ENCODE measurements at regions not wholly inside any gene's neighbourhood (a gene's known extent, or its start where the extent isn't known, plus 50 kb on each side); places are given as distances from the start of the nearest gene placed in this dataset.

- H3K36me3 ChIP-seq (ENCODE audit: insufficient read depth, low read length) = no peaks in the 10 kb centered on the region
- ChIA-PET CTCF (ENCODE audit: partially characterized antibody) (no interaction called here), POLR2A (ENCODE audit: partially characterized antibody) (no interaction called here)
- Mint-ChIP-seq H3K4me1 (no peaks in the 10 kb centered on the region), H3K4me3 (no peak overlapping the region), H3K9me3 (peaks cover 0 to 3% (median 0%) of the 10 kb centered on the region in 8 donors), H3K27ac (no peak overlapping the region), H3K36me3 (no peaks in the 10 kb centered on the region), H3K27me3 (no peaks in the 10 kb centered on the region)
- no peak overlapping the region for H3K4me3 ChIP-seq (ENCODE audit: low read length in 2 of 2)
- H3K4me1 ChIP-seq (ENCODE audit: insufficient read depth, low read length) = no peaks in the 10 kb centered on the region
- intact Hi-C loops (cut with micrococcal nuclease) = no loop called here
- DNase-seq = no peak
- no peaks in the 10 kb centered on the region for H3K9me3 ChIP-seq (ENCODE audit: control insufficient read depth in 1 of 2, low read length in 2 of 2)
- no peak overlapping the region for H3K27ac ChIP-seq (ENCODE audit: low read depth, low read length)
- no peaks in the 10 kb centered on the region for H3K27me3 ChIP-seq (ENCODE audit: insufficient read depth, low read length)
Measured at GRCh38 chr1:220983877-220984635, 104.8 kb downstream of the HLX start.

- intact Hi-C loops (cut with micrococcal nuclease) = no loop called here
- Histone ChIP-seq H3K27ac (ENCODE audit: low read depth, low read length) (no peak overlapping the region), H3K4me1 (ENCODE audit: insufficient read depth, low read length) (no peaks in the 10 kb centered on the region), H3K9me3 (ENCODE audit: control insufficient read depth in 1 of 2, low read length in 2 of 2) (no peaks in the 10 kb centered on the region), H3K4me3 (ENCODE audit: low read length in 2 of 2) (no peak overlapping the region), H3K36me3 (ENCODE audit: insufficient read depth, low read length) (no peaks in the 10 kb centered on the region), H3K27me3 (ENCODE audit: insufficient read depth, low read length) (no peaks in the 10 kb centered on the region)
- Mint-ChIP-seq H3K27ac (peak overlapping the region in 1 of 7 donors; percentile 33), H3K27me3 (no peaks in the 10 kb centered on the region), H3K36me3 (no peaks in the 10 kb centered on the region), H3K4me1 (no peaks in the 10 kb centered on the region), H3K9me3 (peaks cover 0 to 5% (median under 1%) of the 10 kb centered on the region in 8 donors), H3K4me3 (no peak overlapping the region)
- ChIA-PET POLR2A (ENCODE audit: partially characterized antibody) (no interaction called here), CTCF (ENCODE audit: partially characterized antibody) (no interaction called here)
- no peak for DNase-seq
Measured at GRCh38 chr1:220990427-220991339, 111.4 kb downstream of the HLX start.

- no peaks in the 10 kb centered on the region for H3K9me3 ChIP-seq (ENCODE audit: control insufficient read depth in 1 of 2, low read length in 2 of 2)
- ChIA-PET CTCF (ENCODE audit: partially characterized antibody) (no interaction called here), POLR2A (ENCODE audit: partially characterized antibody) (no interaction called here)
- no peaks in the 10 kb centered on the region for H3K36me3 Mint-ChIP-seq
- H3K36me3 ChIP-seq (ENCODE audit: insufficient read depth, low read length) = no peaks in the 10 kb centered on the region
- H3K27me3 Mint-ChIP-seq = no peaks in the 10 kb centered on the region
- H3K27me3 ChIP-seq (ENCODE audit: insufficient read depth, low read length) = no peaks in the 10 kb centered on the region
- no peaks in the 10 kb centered on the region for H3K4me1 ChIP-seq (ENCODE audit: insufficient read depth, low read length)
- no peak overlapping the region for H3K4me3 ChIP-seq (ENCODE audit: low read length in 2 of 2)
- no peak for DNase-seq
- H3K27ac Mint-ChIP-seq = no peak overlapping the region
- peaks cover 0 to 5% (median 0%) of the 10 kb centered on the region in 8 donors for H3K9me3 Mint-ChIP-seq
- intact Hi-C loops (cut with micrococcal nuclease) = no loop called here
- H3K27ac ChIP-seq (ENCODE audit: low read depth, low read length) = no peak overlapping the region
- no peaks in the 10 kb centered on the region for H3K4me1 Mint-ChIP-seq
- H3K4me3 Mint-ChIP-seq = no peak overlapping the region
Measured at GRCh38 chr1:220991506-220991905, 112.3 kb downstream of the HLX start.

- no peak overlapping the region for H3K27ac ChIP-seq (ENCODE audit: low read depth, low read length)
- Mint-ChIP-seq H3K4me3 (no peak overlapping the region), H3K36me3 (no peaks in the 10 kb centered on the region), H3K27me3 (no peaks in the 10 kb centered on the region), H3K9me3 (peaks cover 0 to 5% (median 3%) of the 10 kb centered on the region in 8 donors), H3K4me1 (no peaks in the 10 kb centered on the region), H3K27ac (no peak overlapping the region)
- no peak for DNase-seq
- H3K27me3 ChIP-seq (ENCODE audit: insufficient read depth, low read length) = no peaks in the 10 kb centered on the region
- H3K9me3 ChIP-seq (ENCODE audit: control insufficient read depth in 1 of 2, low read length in 2 of 2) = no peaks in the 10 kb centered on the region
- no peak overlapping the region for H3K4me3 ChIP-seq (ENCODE audit: low read length in 2 of 2)
- ChIA-PET CTCF (ENCODE audit: partially characterized antibody) (no interaction called here), POLR2A (ENCODE audit: partially characterized antibody) (no interaction called here)
- no peaks in the 10 kb centered on the region for H3K4me1 ChIP-seq (ENCODE audit: insufficient read depth, low read length)
- intact Hi-C loops (cut with micrococcal nuclease) = no loop called here
- H3K36me3 ChIP-seq (ENCODE audit: insufficient read depth, low read length) = no peaks in the 10 kb centered on the region
Measured at GRCh38 chr1:220991959-220992704, 112.9 kb downstream of the HLX start.

- no peaks in the 10 kb centered on the region for H3K36me3 Mint-ChIP-seq
- POLR2A ChIA-PET (ENCODE audit: partially characterized antibody) = no interaction called here
- no peaks in the 10 kb centered on the region for H3K4me1 Mint-ChIP-seq
- peaks cover 0 to 7% (median 3%) of the 10 kb centered on the region in 8 donors for H3K9me3 Mint-ChIP-seq
- CTCF ChIA-PET (ENCODE audit: partially characterized antibody) = no interaction called here
- Histone ChIP-seq H3K9me3 (ENCODE audit: control insufficient read depth in 1 of 2, low read length in 2 of 2) (no peaks in the 10 kb centered on the region), H3K27me3 (ENCODE audit: insufficient read depth, low read length) (no peaks in the 10 kb centered on the region), H3K27ac (ENCODE audit: low read depth, low read length) (no peak overlapping the region), H3K4me1 (ENCODE audit: insufficient read depth, low read length) (no peaks in the 10 kb centered on the region), H3K4me3 (ENCODE audit: low read length in 2 of 2) (no peak overlapping the region), H3K36me3 (ENCODE audit: insufficient read depth, low read length) (no peaks in the 10 kb centered on the region)
- no peak for DNase-seq
- no peak overlapping the region for H3K4me3 Mint-ChIP-seq
- no peaks in the 10 kb centered on the region for H3K27me3 Mint-ChIP-seq
- intact Hi-C loops (cut with micrococcal nuclease) = no loop called here
- no peak overlapping the region for H3K27ac Mint-ChIP-seq
Measured at GRCh38 chr1:220992705-220993052, 113.4 kb downstream of the HLX start.

GRCh38 chr1:220994671-220995070 is 115.4 kb downstream of the HLX start:
- CTCF ChIA-PET (ENCODE audit: partially characterized antibody) = no interaction called here
- Histone ChIP-seq H3K27me3 (ENCODE audit: insufficient read depth, low read length) (no peaks in the 10 kb centered on the region), H3K4me1 (ENCODE audit: insufficient read depth, low read length) (no peaks in the 10 kb centered on the region), H3K4me3 (ENCODE audit: low read length in 2 of 2) (no peak overlapping the region), H3K36me3 (ENCODE audit: insufficient read depth, low read length) (no peaks in the 10 kb centered on the region), H3K9me3 (ENCODE audit: control insufficient read depth in 1 of 2, low read length in 2 of 2) (no peaks in the 10 kb centered on the region), H3K27ac (ENCODE audit: low read depth, low read length) (no peak overlapping the region)
- POLR2A ChIA-PET (ENCODE audit: partially characterized antibody) = no interaction called here
- Mint-ChIP-seq H3K36me3 (no peaks in the 10 kb centered on the region), H3K27ac (no peak overlapping the region), H3K4me3 (no peak overlapping the region), H3K9me3 (peaks cover 0 to 7% (median 4%) of the 10 kb centered on the region in 8 donors), H3K27me3 (peaks cover 0 to 1% of the 10 kb centered on the region in 2 donors), H3K4me1 (no peaks in the 10 kb centered on the region)
- intact Hi-C loops (cut with micrococcal nuclease) = no loop called here
- no peak for DNase-seq

- H3K9me3 Mint-ChIP-seq = peaks cover 0 to 7% (median 3%) of the 10 kb centered on the region in 8 donors
- H3K4me1 ChIP-seq (ENCODE audit: insufficient read depth, low read length) = no peaks in the 10 kb centered on the region
- H3K36me3 Mint-ChIP-seq = no peaks in the 10 kb centered on the region
- POLR2A ChIA-PET (ENCODE audit: partially characterized antibody) = no interaction called here
- H3K4me3 ChIP-seq (ENCODE audit: low read length in 2 of 2) = no peak overlapping the region
- H3K9me3 ChIP-seq (ENCODE audit: control insufficient read depth in 1 of 2, low read length in 2 of 2) = no peaks in the 10 kb centered on the region
- peaks cover 0 to 1% of the 10 kb centered on the region in 2 donors for H3K27me3 Mint-ChIP-seq
- H3K27ac ChIP-seq (ENCODE audit: low read depth, low read length) = no peak overlapping the region
- H3K4me3 Mint-ChIP-seq = no peak overlapping the region
- no peak overlapping the region for H3K27ac Mint-ChIP-seq
- no peaks in the 10 kb centered on the region for H3K27me3 ChIP-seq (ENCODE audit: insufficient read depth, low read length)
- CTCF ChIA-PET (ENCODE audit: partially characterized antibody) = no interaction called here
- no peaks in the 10 kb centered on the region for H3K4me1 Mint-ChIP-seq
- intact Hi-C loops (cut with micrococcal nuclease) = no loop called here
- no peak for DNase-seq
- no peaks in the 10 kb centered on the region for H3K36me3 ChIP-seq (ENCODE audit: insufficient read depth, low read length)
Measured at GRCh38 chr1:220997791-220998190, 118.5 kb downstream of the HLX start.

All from CD4-positive, alpha-beta memory T cell (primary cell).